Karpas-422 (cell line): ENCODE measurements at regions not wholly inside any gene's neighbourhood (a gene's known extent, or its start where the extent isn't known, plus 50 kb on each side); places are given as distances from the start of the nearest gene placed in this dataset.

Experiments
- DNase-seq: peaks from one replicate; pipeline ENCODE4 v3.0.0-alpha.2; 2015
- H2AFZ ChIP-seq: fragments of 200-600 bp; sonication (generic); 2 replicates; pipeline ENCODE4 v1.6.1; 2014; ENCODE audit warnings: antibody characterized with exemption, low read length, mixed read lengths
- H3K27ac ChIP-seq: fragments of 200-600 bp; sonication (generic); 2 replicates; pipeline ENCODE4 v1.5.1; 2014; ENCODE audit warnings: mild to moderate bottlenecking, low read length, moderate library complexity
- H3K27me3 ChIP-seq: fragments of 200-600 bp; sonication (generic); 2 replicates; pipeline ENCODE4 v1.6.1; 2014; ENCODE audit warnings: low read length, mixed read lengths
- H3K36me3 ChIP-seq: fragments of 200-600 bp; sonication (generic); 2 replicates; pipeline ENCODE4 v1.6.1; 2014; ENCODE audit warnings: low read length, mixed read lengths; ENCODE audit not compliant: insufficient read depth
- H3K4me1 ChIP-seq: fragments of 200-600 bp; sonication (generic); 2 replicates; pipeline ENCODE4 v1.6.1; 2014; ENCODE audit warnings: mild to moderate bottlenecking, low read length, mixed read lengths
- H3K4me2 ChIP-seq: fragments of 200-600 bp; sonication (generic); 2 replicates; pipeline ENCODE4 v1.6.1; 2014; ENCODE audit warnings: low read length, low read depth, mild to moderate bottlenecking; ENCODE audit not compliant: poor library complexity, severe bottlenecking
- H3K4me3 ChIP-seq: fragments of 200-600 bp; sonication (generic); 2 replicates; pipeline ENCODE4 v1.5.1; 2014; ENCODE audit warnings: mild to moderate bottlenecking, antibody characterized with exemption, low read length, mixed read lengths
- H3K79me2 ChIP-seq: fragments of 200-600 bp; sonication (generic); 2 replicates; pipeline ENCODE4 v1.6.1; 2014; ENCODE audit warnings: mild to moderate bottlenecking, low read length, mixed read lengths
- H3K9ac ChIP-seq: fragments of 200-600 bp; sonication (generic); 2 replicates; pipeline ENCODE4 v1.6.0; 2014; ENCODE audit warnings: low read length
- H3K9me2 ChIP-seq: fragments of 200-600 bp; sonication (generic), shearing (Covaris generic); replicated peaks from 2 replicates; pipeline ENCODE4 v1.6.0; 2014; ENCODE audit warnings: mild to moderate bottlenecking, low read length, moderate library complexity; ENCODE audit not compliant: insufficient read depth
- H3K9me3 ChIP-seq: fragments of 300-700, 200-600 bp; sonication (generic); 2 replicates; pipeline ENCODE4 v1.6.1; 2014; ENCODE audit warnings: low read length, mixed read lengths
- H4K20me1 ChIP-seq: fragments of 200-600 bp; sonication (generic); 2 replicates; pipeline ENCODE4 v1.6.1; 2014; ENCODE audit warnings: mild to moderate bottlenecking, antibody characterized with exemption, low read length, low read depth; ENCODE audit not compliant: insufficient read depth

- H3K4me3 ChIP-seq = no peak overlapping the region
- H3K9ac ChIP-seq = no peak overlapping the region
- H3K9me3 ChIP-seq = no peaks in the 10 kb centered on the region
- no peaks in the 10 kb centered on the region for H3K27me3 ChIP-seq
- peaks cover 11% of the 10 kb centered on the region for H3K4me1 ChIP-seq
- H3K36me3 ChIP-seq = no peaks in the 10 kb centered on the region
- DNase-seq = no peak
- H3K79me2 ChIP-seq = no peaks in the 10 kb centered on the region
- H2AFZ ChIP-seq = no peak overlapping the region
- H3K9me2 ChIP-seq = no peaks in the 10 kb centered on the region
- H4K20me1 ChIP-seq = no peaks in the 10 kb centered on the region
- no peak overlapping the region for H3K4me2 ChIP-seq
- no peak overlapping the region for H3K27ac ChIP-seq
Observed at GRCh38 chr6:3518356-3519190, 61.7 kb upstream of the SLC22A23 start.

- H3K27me3 ChIP-seq = no peaks in the 10 kb centered on the region
- no peaks in the 10 kb centered on the region for H3K36me3 ChIP-seq
- H3K27ac ChIP-seq = no peak overlapping the region
- no peak for DNase-seq
- no peaks in the 10 kb centered on the region for H3K4me1 ChIP-seq
- no peak overlapping the region for H3K9ac ChIP-seq
- H3K4me3 ChIP-seq = no peak overlapping the region
- H3K79me2 ChIP-seq = no peaks in the 10 kb centered on the region
- H2AFZ ChIP-seq = no peak overlapping the region
- H3K9me2 ChIP-seq = no peaks in the 10 kb centered on the region
- no peaks in the 10 kb centered on the region for H3K9me3 ChIP-seq
- H3K4me2 ChIP-seq = no peak overlapping the region
- H4K20me1 ChIP-seq = no peaks in the 10 kb centered on the region
Observed at GRCh38 chr6:3517350-3517749, 60.5 kb upstream of the SLC22A23 start.

- Histone ChIP-seq H3K9ac (no peak overlapping the region), H2AFZ (no peak overlapping the region), H4K20me1 (no peaks in the 10 kb centered on the region), H3K27ac (no peak overlapping the region), H3K4me3 (no peak overlapping the region), H3K9me3 (no peaks in the 10 kb centered on the region), H3K79me2 (no peaks in the 10 kb centered on the region), H3K9me2 (no peaks in the 10 kb centered on the region), H3K36me3 (no peaks in the 10 kb centered on the region), H3K4me1 (no peaks in the 10 kb centered on the region), H3K27me3 (no peaks in the 10 kb centered on the region), H3K4me2 (no peak overlapping the region)
- DNase-seq = no peak
Observed at GRCh38 chr6:3516092-3516491, 59.2 kb upstream of the SLC22A23 start.

- H3K4me2 ChIP-seq = no peak overlapping the region
- H3K4me3 ChIP-seq = no peak overlapping the region
Observed at GRCh38 chr6:3515669-3516068, 58.8 kb upstream of the SLC22A23 start.

GRCh38 chr6:3513416-3513815, 56.6 kb upstream of the SLC22A23 start:
- Histone ChIP-seq H3K9me2 (no peaks in the 10 kb centered on the region), H3K4me3 (no peak overlapping the region), H2AFZ (no peak overlapping the region), H3K9ac (no peak overlapping the region), H3K36me3 (no peaks in the 10 kb centered on the region), H3K27me3 (no peaks in the 10 kb centered on the region), H3K27ac (no peak overlapping the region), H3K4me2 (no peak overlapping the region), H4K20me1 (no peaks in the 10 kb centered on the region), H3K4me1 (no peaks in the 10 kb centered on the region), H3K79me2 (no peaks in the 10 kb centered on the region), H3K9me3 (no peaks in the 10 kb centered on the region)
- DNase-seq = no peak

More at GRCh38 chr6:3515669-3516068, 58.8 kb upstream of the SLC22A23 start:
- Histone ChIP-seq H3K4me1 (no peaks in the 10 kb centered on the region), H3K27ac (no peak overlapping the region), H3K79me2 (no peaks in the 10 kb centered on the region), H3K36me3 (no peaks in the 10 kb centered on the region), H3K9me3 (no peaks in the 10 kb centered on the region), H4K20me1 (no peaks in the 10 kb centered on the region), H3K27me3 (no peaks in the 10 kb centered on the region), H3K9ac (no peak overlapping the region), H3K9me2 (no peaks in the 10 kb centered on the region), H2AFZ (no peak overlapping the region)
- DNase-seq = no peak

- H3K4me1 ChIP-seq = no peaks in the 10 kb centered on the region
- no peak overlapping the region for H2AFZ ChIP-seq
- no peak overlapping the region for H3K4me2 ChIP-seq
- no peaks in the 10 kb centered on the region for H3K9me2 ChIP-seq
- no peaks in the 10 kb centered on the region for H3K9me3 ChIP-seq
- H3K9ac ChIP-seq = no peak overlapping the region
- DNase-seq = no peak
- H3K4me3 ChIP-seq = no peak overlapping the region
- H3K36me3 ChIP-seq = no peaks in the 10 kb centered on the region
- no peaks in the 10 kb centered on the region for H3K79me2 ChIP-seq
- no peaks in the 10 kb centered on the region for H4K20me1 ChIP-seq
- H3K27ac ChIP-seq = no peak overlapping the region
- no peaks in the 10 kb centered on the region for H3K27me3 ChIP-seq
Observed at GRCh38 chr6:3512832-3513231, 56.0 kb upstream of the SLC22A23 start.

- no peaks in the 10 kb centered on the region for H3K9me3 ChIP-seq
- no peaks in the 10 kb centered on the region for H4K20me1 ChIP-seq
- no peaks in the 10 kb centered on the region for H3K79me2 ChIP-seq
- H3K4me2 ChIP-seq = no peak overlapping the region
- no peaks in the 10 kb centered on the region for H3K36me3 ChIP-seq
- no peaks in the 10 kb centered on the region for H3K4me1 ChIP-seq
- no peak overlapping the region for H3K9ac ChIP-seq
- DNase-seq = no peak
- 0 out of 2 replicates have a peak, but pooled peaks cover 3% of the 10 kb centered on the region for H3K27me3 ChIP-seq
- H3K27ac ChIP-seq = no peak overlapping the region
- no peak overlapping the region for H2AFZ ChIP-seq
- H3K4me3 ChIP-seq = no peak overlapping the region
- no peaks in the 10 kb centered on the region for H3K9me2 ChIP-seq
Observed at GRCh38 chr6:3510617-3511016, 53.8 kb upstream of the SLC22A23 start.

GRCh38 chr6:3510178-3510577, 53.3 kb upstream of the SLC22A23 start:
- H3K4me1 ChIP-seq = no peaks in the 10 kb centered on the region
- DNase-seq = no peak
- H3K9me3 ChIP-seq = no peaks in the 10 kb centered on the region

More at GRCh38 chr6:3510178-3510577, 53.3 kb upstream of the SLC22A23 start:
- Histone ChIP-seq H3K79me2 (no peaks in the 10 kb centered on the region), H3K9me2 (no peaks in the 10 kb centered on the region), H3K27me3 (0 out of 2 replicates have a peak, but pooled peaks cover 3% of the 10 kb centered on the region), H3K27ac (no peak overlapping the region), H3K9ac (no peak overlapping the region), H3K36me3 (no peaks in the 10 kb centered on the region), H2AFZ (no peak overlapping the region), H3K4me2 (no peak overlapping the region), H4K20me1 (no peaks in the 10 kb centered on the region), H3K4me3 (no peak overlapping the region)
